KMS-11 (cell line): ENCODE measurements at regions not wholly inside any gene's neighbourhood (a gene's known extent, or its start where the extent isn't known, plus 50 kb on each side); places are given as distances from the start of the nearest gene placed in this dataset.
"Not testable (repeated sequence)": the region's sequence is repeated elsewhere in the genome, so short reads cannot be mapped to it uniquely, and the experiment has no call there.

Source experiments
- H2AFZ ChIP-seq: fragments of 200-600 bp; sonication (generic); 2 replicates; pipeline ENCODE4 v1.6.1; 2016; ENCODE audit warnings: antibody characterized with exemption, mixed run types, low read depth
- H3K27ac ChIP-seq: fragments of 200-600 bp; sonication (generic); 2 replicates; pipeline ENCODE4 v1.6.1; 2016; ENCODE audit warnings: mild to moderate bottlenecking, mixed run types
- H3K27me3 ChIP-seq: fragments of 200-600 bp; sonication (generic); 2 replicates; pipeline ENCODE4 v1.6.1; 2017; ENCODE audit warnings: mild to moderate bottlenecking, low read depth, mixed run types, moderate library complexity; ENCODE audit not compliant: insufficient read depth
- H3K36me3 ChIP-seq: fragments of 200-600 bp; sonication (generic); 2 replicates; pipeline ENCODE4 v1.6.1; 2017; ENCODE audit warnings: mild to moderate bottlenecking, mixed run types; ENCODE audit not compliant: insufficient read depth
- H3K4me1 ChIP-seq: fragments of 200-600 bp; sonication (generic); 2 replicates; pipeline ENCODE4 v1.6.1; 2016; ENCODE audit warnings: mild to moderate bottlenecking, low read depth, mixed run types; ENCODE audit not compliant: poor library complexity, severe bottlenecking
- H3K4me2 ChIP-seq: fragments of 200-600 bp; sonication (generic); 2 replicates; pipeline ENCODE4 v1.7.0; 2016; ENCODE audit warnings: mild to moderate bottlenecking, mixed run types
- H3K4me3 ChIP-seq: fragments of 200-600 bp; sonication (generic); IDR thresholded peaks from 2 replicates; pipeline ENCODE4 v1.6.1; 2017; ENCODE audit warnings: low read depth, low read length, mixed read lengths; ENCODE audit not compliant: insufficient read depth
- H3K79me2 ChIP-seq: fragments of 200-600 bp; sonication (generic); 2 replicates; pipeline ENCODE4 v1.6.1; 2016; ENCODE audit warnings: low read depth, mixed run types; ENCODE audit not compliant: insufficient read depth
- H3K9ac ChIP-seq: fragments of 200-600 bp; sonication (generic); 2 replicates; pipeline ENCODE4 v1.6.1; 2016; ENCODE audit warnings: mild to moderate bottlenecking, mixed run types
- H4K20me1 ChIP-seq: fragments of 200-600 bp; sonication (generic); 2 replicates; pipeline ENCODE4 v1.6.1; 2016; ENCODE audit warnings: mild to moderate bottlenecking, mixed run types; ENCODE audit not compliant: insufficient read depth
- TF ChIP-seq, protein P1 (sequence below): fragments of 200-600 bp; sonication (generic); conservative IDR thresholded peaks from 2 replicates; pipeline ENCODE4 v1.6.1; 2017; ENCODE audit warnings: low read depth, mild to moderate bottlenecking, antibody characterized with exemption, low read length, moderate library complexity, mixed read lengths

DNA sequence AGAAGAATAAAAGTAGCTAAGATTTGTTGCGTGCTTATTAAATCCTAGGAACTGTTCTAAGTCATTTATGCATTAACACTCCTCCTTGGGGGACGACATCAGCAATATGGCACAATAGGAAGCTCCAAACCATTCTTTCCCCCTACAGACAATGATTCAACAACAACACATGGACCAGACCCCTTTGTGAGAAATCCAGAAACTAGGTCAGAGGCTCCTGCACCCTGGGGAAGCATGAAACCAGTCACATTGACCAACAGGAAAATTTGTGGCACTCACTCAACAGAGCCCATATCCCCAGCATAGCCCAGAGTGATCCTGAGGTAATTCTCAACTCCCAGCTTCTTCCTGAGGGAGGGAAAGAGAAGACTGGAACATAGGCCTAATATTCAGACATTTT is 294.4 kb downstream of the HINT1 start:
- TF ChIP-seq, protein P1, sequence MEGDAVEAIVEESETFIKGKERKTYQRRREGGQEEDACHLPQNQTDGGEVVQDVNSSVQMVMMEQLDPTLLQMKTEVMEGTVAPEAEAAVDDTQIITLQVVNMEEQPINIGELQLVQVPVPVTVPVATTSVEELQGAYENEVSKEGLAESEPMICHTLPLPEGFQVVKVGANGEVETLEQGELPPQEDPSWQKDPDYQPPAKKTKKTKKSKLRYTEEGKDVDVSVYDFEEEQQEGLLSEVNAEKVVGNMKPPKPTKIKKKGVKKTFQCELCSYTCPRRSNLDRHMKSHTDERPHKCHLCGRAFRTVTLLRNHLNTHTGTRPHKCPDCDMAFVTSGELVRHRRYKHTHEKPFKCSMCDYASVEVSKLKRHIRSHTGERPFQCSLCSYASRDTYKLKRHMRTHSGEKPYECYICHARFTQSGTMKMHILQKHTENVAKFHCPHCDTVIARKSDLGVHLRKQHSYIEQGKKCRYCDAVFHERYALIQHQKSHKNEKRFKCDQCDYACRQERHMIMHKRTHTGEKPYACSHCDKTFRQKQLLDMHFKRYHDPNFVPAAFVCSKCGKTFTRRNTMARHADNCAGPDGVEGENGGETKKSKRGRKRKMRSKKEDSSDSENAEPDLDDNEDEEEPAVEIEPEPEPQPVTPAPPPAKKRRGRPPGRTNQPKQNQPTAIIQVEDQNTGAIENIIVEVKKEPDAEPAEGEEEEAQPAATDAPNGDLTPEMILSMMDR: no peak
- Histone ChIP-seq H3K9ac (no peak overlapping the region), H3K4me1 (no peaks in the 10 kb centered on the region), H3K27me3 (no peaks in the 10 kb centered on the region), H4K20me1 (no peaks in the 10 kb centered on the region), H3K4me2 (no peak overlapping the region), H3K27ac (no peak overlapping the region), H3K79me2 (no peaks in the 10 kb centered on the region), H2AFZ (no peak overlapping the region), H3K4me3 (no peak overlapping the region), H3K36me3 (no peaks in the 10 kb centered on the region)

DNA sequence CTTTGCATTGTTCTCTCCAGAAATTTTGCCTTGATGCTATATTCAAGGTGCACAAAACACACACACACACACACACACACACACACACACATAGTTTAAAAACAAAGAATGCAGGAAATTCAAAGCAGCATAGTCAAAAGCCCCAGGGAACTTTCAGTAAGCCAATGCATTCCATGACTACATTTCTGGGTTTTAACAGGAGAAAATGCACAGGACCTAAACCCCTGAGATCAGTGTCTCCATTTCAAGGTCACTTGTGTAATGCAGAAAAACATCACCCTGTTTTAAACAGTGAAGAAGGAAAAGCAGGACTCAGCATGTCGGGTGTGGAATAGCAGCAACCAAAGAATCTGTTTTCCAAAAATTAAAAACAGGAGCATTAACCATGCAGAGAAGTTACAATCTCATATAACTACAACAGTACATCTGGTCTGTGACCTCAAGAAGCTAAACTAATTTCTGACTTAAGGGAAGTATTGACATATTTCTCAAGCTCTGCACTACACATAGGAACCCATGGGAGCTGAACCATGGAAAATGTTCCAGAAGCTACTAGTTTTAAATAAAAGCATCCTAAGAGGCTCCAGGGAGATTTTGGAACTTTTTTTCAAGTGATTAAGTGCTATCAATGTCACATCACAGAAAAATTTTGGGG is 296.7 kb downstream of the HINT1 start:
- no peaks in the 10 kb centered on the region for H3K36me3 ChIP-seq
- no peaks in the 10 kb centered on the region for H3K79me2 ChIP-seq
- H3K9ac ChIP-seq: no peak overlapping the region
- H3K4me3 ChIP-seq: no peak overlapping the region
- H3K4me1 ChIP-seq: no peaks in the 10 kb centered on the region
- no peak overlapping the region for H2AFZ ChIP-seq
- TF ChIP-seq, protein P1: no peak
- H3K27me3 ChIP-seq: no peaks in the 10 kb centered on the region
- H3K27ac ChIP-seq: no peak overlapping the region
- no peak overlapping the region for H3K4me2 ChIP-seq
- H4K20me1 ChIP-seq: no peaks in the 10 kb centered on the region

DNA sequence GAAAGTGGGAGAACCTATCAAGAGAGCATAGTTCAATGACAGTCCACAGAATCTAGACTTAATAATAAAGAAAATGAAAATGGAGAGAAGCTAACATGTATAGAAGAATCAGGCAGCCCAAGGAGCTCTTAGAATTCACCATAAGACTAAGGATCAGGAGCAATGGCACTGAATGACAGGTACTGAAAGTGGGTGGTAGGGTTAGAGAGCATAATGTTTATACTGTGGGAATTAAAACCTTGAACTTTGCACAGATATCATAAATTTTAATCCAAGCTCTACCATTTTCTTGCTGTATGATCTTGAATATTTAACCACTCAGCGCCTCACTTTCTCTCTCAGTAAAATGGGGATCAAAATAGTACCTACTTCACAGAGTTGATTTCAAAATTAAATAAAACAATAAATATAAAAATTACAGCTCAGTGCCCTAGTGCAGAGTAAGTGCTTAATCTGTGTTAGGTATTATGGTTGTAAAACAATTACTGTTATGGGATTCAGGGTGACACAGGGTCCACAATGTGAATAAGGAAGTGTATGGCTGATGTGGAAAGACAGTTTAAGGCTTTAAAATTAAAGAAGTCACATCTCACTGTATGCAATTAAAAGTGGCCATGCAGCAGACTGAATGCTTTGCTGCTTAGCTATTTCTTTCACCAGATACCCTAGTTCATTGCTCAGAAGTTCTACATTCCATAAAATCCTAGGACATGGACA is 319.8 kb downstream of the HINT1 start:
- Histone ChIP-seq H3K79me2 (no peaks in the 10 kb centered on the region), H4K20me1 (no peaks in the 10 kb centered on the region), H2AFZ (no peak overlapping the region), H3K36me3 (no peaks in the 10 kb centered on the region), H3K4me3 (no peak overlapping the region), H3K9ac (no peak overlapping the region), H3K27ac (no peak overlapping the region), H3K4me1 (no peaks in the 10 kb centered on the region), H3K27me3 (no peaks in the 10 kb centered on the region), H3K4me2 (no peak overlapping the region)
- TF ChIP-seq, protein P1: no peak

DNA sequence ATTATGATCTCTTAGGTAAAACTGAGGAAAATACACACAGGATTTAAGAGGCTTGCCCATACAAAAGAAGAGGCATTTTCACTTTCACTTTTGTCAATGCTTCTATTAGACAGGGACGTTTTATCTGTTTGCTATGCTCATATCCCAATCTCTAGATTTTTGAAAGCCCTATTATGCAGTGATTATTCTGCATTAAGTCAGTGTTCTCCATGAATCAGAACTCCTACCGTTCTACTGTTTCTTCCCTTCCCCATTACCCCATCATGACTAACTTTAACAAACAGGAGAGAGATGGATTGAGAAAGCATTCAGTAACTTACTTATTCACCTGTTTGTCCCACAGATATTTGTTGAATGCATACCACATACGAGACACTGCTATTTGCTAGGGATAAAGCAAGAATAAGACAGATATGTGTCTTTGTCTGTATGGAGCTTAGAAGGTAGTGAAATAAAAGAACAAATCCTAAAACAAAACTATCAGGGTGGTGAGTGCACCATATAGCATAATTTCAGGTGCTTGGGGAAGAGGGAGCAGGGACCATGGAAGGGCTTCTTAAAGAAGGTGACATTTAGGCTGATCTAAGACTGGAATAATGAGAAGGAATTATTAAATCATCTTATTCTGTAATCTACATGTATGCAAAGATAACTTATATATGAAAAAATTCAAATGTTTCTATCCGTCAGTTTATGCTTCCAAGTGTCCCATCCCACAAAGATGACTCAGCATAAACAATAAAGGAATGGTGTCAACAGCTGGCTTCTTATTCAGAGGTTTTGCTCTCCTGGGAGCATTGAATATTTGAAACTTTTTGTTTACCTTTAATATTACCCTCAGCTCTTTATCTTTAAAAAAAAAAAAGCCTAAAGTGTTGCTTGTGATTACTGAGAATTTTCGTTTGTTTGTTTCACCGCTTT is 328.1 kb downstream of the HINT1 start:
- no peaks in the 10 kb centered on the region for H3K27me3 ChIP-seq
- no peaks in the 10 kb centered on the region for H3K79me2 ChIP-seq
- TF ChIP-seq, protein P1: no peak
- peaks cover 12% of the 10 kb centered on the region for H3K4me1 ChIP-seq
- no peaks in the 10 kb centered on the region for H4K20me1 ChIP-seq
- H3K36me3 ChIP-seq: no peaks in the 10 kb centered on the region
- peak overlapping the region; percentile 22 for H3K9ac ChIP-seq
- no peak overlapping the region for H3K4me3 ChIP-seq
- H3K4me2 ChIP-seq: peak overlapping the region; percentile 74
- peak overlapping the region; percentile 77 for H2AFZ ChIP-seq
- H3K27ac ChIP-seq: no peak overlapping the region

DNA sequence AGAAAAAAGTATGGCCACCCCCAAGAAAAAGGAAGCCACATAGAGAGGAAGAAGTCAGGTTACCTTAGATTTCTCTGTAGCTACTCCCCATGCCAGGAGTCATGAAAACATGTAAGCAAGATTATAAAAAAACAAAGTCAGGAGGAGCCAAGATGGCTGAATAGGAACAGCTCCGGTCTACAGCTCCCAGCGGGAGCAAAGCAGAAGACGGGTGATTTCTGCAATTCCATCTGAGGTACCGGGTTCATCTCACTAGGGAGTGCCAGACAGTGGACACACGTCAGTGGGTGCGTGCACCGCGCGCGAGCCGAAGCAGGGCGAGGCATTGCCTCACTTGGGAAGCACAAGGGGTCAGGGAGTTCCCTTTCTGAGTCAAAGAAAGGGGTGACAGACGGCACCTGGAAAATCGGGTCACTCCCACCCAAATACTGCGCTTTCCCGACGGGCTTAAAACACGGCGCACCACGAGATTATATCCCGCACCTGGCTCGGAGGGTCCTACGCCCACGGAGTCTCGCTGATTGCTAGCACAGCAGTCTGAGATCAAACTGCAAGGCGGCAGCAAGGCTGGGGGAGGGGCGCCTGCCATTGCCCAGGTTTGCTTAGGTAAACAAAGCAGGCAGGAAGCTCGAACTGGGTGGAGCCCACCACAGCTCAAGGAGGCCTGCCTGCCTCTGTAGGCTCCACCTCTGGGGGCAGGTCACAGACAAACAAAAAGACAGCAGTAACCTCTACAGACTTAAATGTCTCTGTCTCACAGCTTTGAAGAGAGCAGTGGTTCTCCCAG is 347.3 kb downstream of the HINT1 start:
- Histone ChIP-seq H3K4me2 (peak overlapping the region; percentile 69), H3K27ac (peak overlapping the region; percentile 91), H3K9ac (peak overlapping the region; percentile 89), H2AFZ (peak overlapping the region; percentile 82), H3K4me1 (peaks cover 18% of the 10 kb centered on the region)
- not testable (repeated sequence) for H3K4me3 ChIP-seq, H3K27me3 ChIP-seq, H3K36me3 ChIP-seq, H3K79me2 ChIP-seq, H4K20me1 ChIP-seq
